ENCODE measurements at regions not wholly inside any gene's neighbourhood (a gene's known extent, or its start where the extent isn't known, plus 50 kb on each side); places are given as distances from the start of the nearest gene placed in this dataset.

DNA sequence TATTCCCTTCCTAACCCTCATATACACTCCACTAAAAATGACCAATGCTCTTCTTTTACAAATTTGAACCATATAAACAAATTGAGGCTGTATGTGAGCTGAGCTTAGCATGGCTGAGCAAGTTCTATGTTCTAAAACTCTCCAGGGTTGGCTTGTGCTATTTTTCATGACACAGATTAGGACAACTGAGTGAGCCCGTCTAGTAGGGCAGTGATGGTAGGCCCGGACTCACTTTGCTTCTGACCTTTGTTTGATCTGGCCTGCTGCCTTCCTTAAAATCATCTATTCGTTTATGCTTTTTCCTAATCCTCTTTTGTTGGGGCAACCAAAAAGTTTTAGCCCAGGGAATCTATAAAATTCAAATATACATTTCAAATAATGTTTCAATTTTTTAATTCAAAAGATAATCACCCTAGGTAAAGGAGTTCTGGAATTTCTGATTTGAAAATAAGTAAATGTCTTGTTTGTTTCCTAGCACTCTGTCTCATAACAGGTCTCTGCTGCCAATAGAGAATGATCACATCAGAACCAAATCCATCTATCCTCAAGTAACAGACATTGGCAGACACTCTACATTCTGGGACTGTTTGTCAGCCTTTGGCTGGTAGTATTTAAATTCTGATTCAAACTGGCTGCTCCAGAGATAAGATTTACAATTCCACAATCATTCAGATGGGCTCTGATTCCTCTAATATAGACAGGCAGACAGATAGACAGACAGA lies 217.0 kb upstream of the TARS1 start:
- no peak overlapping the region for H3K9ac ChIP-seq (ENCODE audit: low read depth, low read length)
- peaks cover 10% of the 10 kb centered on the region for H3K4me1 ChIP-seq (ENCODE audit: insufficient read depth, low read length)
- H3K27ac ChIP-seq (ENCODE audit: low read length): no peak overlapping the region
- no peak overlapping the region for H3K4me3 ChIP-seq (ENCODE audit: low read length)
- no peaks in the 10 kb centered on the region for H3K36me3 ChIP-seq (ENCODE audit: insufficient read depth, low read depth, low read length)
- H3K27me3 ChIP-seq (ENCODE audit: insufficient read depth, low read length): no peaks in the 10 kb centered on the region
- no peaks in the 10 kb centered on the region for H3K9me3 ChIP-seq (ENCODE audit: insufficient read depth, low read depth, low read length)

DNA sequence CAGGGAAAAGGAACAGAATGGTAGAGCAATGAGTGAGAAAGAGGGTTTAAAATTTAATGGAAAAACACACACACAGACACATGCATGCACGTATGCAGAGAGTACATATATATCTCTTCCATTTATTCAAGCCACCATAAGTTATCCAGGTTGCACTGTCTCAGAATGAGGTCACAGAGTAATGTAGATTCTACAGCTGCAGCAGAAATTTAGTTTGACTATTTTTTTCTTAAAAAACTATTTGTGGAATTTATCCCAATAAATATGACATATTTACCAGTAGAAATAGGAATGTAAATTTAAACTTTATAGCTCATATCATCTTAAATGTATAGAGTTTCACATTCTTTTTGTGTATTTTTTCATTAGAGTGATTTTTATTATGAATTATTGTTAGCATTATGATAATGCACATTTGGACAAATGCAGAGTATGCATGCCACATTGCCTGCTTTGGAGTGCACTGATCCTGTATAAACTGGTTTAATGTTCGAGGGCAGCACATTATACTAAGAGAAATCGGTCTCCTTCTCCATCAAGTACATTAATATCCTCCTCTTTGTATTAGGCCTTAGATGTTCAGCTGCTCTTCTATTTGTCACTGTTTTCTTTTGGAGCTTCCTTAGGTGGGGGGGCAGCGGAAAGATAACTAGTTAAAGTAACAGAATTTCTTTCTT lies 216.3 kb upstream of the TARS1 start:
- H3K9ac ChIP-seq (ENCODE audit: low read depth, low read length): no peak overlapping the region
- H3K4me1 ChIP-seq (ENCODE audit: insufficient read depth, low read length): peaks cover 10% of the 10 kb centered on the region
- H3K27ac ChIP-seq (ENCODE audit: low read length): no peak overlapping the region
- H3K4me3 ChIP-seq (ENCODE audit: low read length): no peak overlapping the region
- no peaks in the 10 kb centered on the region for H3K9me3 ChIP-seq (ENCODE audit: insufficient read depth, low read depth, low read length)
- H3K36me3 ChIP-seq (ENCODE audit: insufficient read depth, low read depth, low read length): no peaks in the 10 kb centered on the region
- no peaks in the 10 kb centered on the region for H3K27me3 ChIP-seq (ENCODE audit: insufficient read depth, low read length)

GRCh38 chr5:33227247-33227646 lies 213.5 kb upstream of the TARS1 start:
- Histone ChIP-seq H3K9ac (ENCODE audit: low read depth, low read length) (no peak overlapping the region), H3K27me3 (ENCODE audit: insufficient read depth, low read length) (no peaks in the 10 kb centered on the region), H3K9me3 (ENCODE audit: insufficient read depth, low read depth, low read length) (no peaks in the 10 kb centered on the region), H3K36me3 (ENCODE audit: insufficient read depth, low read depth, low read length) (no peaks in the 10 kb centered on the region), H3K4me1 (ENCODE audit: insufficient read depth, low read length) (peaks cover 10% of the 10 kb centered on the region), H3K4me3 (ENCODE audit: low read length) (no peak overlapping the region), H3K27ac (ENCODE audit: low read length) (no peak overlapping the region)

DNA sequence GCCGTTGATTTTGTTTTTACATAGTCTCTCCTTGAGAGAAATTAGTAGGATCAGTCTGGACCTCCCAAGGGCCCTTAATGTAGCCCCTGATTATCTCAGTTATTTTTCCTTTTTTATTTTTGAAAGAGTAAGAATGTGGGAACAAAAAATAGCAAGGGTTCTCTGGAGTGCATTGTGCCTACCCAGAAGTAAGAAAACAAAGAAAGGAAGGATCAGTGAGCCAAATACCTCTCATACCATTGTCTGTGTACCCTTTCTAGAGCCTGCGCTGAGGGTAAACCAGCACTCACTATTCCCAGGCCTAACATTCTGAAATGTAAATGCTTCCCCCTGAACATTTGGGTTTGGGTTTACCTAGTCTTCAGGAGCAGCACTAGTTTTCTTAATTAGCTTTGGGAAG lies 213.0 kb upstream of the TARS1 start:
- no peaks in the 10 kb centered on the region for H3K27me3 ChIP-seq (ENCODE audit: insufficient read depth, low read length)
- no peaks in the 10 kb centered on the region for H3K9me3 ChIP-seq (ENCODE audit: insufficient read depth, low read depth, low read length)
- no peak overlapping the region for H3K9ac ChIP-seq (ENCODE audit: low read depth, low read length)
- H3K27ac ChIP-seq (ENCODE audit: low read length): no peak overlapping the region
- H3K4me1 ChIP-seq (ENCODE audit: insufficient read depth, low read length): peaks cover 10% of the 10 kb centered on the region
- H3K36me3 ChIP-seq (ENCODE audit: insufficient read depth, low read depth, low read length): no peaks in the 10 kb centered on the region
- no peak overlapping the region for H3K4me3 ChIP-seq (ENCODE audit: low read length)

DNA sequence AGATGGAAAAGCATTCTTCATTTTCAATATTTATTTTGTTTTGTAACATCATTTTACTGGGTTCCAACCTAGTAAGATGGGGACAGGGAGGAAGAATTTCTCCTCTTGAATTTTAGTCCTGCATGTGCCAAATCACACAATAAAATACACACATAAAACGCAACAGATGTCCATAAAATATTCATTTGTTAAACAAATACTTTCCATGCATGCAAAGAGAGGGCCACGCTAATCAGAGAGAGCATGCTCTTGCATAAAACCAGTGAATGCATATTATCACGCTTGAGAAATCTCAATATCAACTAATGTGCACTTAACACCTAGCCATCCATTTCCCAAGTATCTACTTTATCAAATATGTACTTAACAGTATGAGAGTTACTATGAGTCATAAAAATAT lies 212.6 kb upstream of the TARS1 start:
- Histone ChIP-seq H3K27ac (ENCODE audit: low read length) (no peak overlapping the region), H3K36me3 (ENCODE audit: insufficient read depth, low read depth, low read length) (no peaks in the 10 kb centered on the region), H3K27me3 (ENCODE audit: insufficient read depth, low read length) (no peaks in the 10 kb centered on the region), H3K4me3 (ENCODE audit: low read length) (no peak overlapping the region), H3K4me1 (ENCODE audit: insufficient read depth, low read length) (peaks cover 10% of the 10 kb centered on the region), H3K9me3 (ENCODE audit: insufficient read depth, low read depth, low read length) (no peaks in the 10 kb centered on the region), H3K9ac (ENCODE audit: low read depth, low read length) (no peak overlapping the region)

- H3K4me3 ChIP-seq (ENCODE audit: low read length): no peak overlapping the region
- H3K4me1 ChIP-seq (ENCODE audit: insufficient read depth, low read length): peaks cover 10% of the 10 kb centered on the region
- no peak overlapping the region for H3K9ac ChIP-seq (ENCODE audit: low read depth, low read length)
- H3K27ac ChIP-seq (ENCODE audit: low read length): no peak overlapping the region
- no peaks in the 10 kb centered on the region for H3K36me3 ChIP-seq (ENCODE audit: insufficient read depth, low read depth, low read length)
- H3K27me3 ChIP-seq (ENCODE audit: insufficient read depth, low read length): no peaks in the 10 kb centered on the region
- no peaks in the 10 kb centered on the region for H3K9me3 ChIP-seq (ENCODE audit: insufficient read depth, low read depth, low read length)
These were observed 211.5 kb upstream of the TARS1 start for GRCh38 chr5:33229216-33229615.

DNA sequence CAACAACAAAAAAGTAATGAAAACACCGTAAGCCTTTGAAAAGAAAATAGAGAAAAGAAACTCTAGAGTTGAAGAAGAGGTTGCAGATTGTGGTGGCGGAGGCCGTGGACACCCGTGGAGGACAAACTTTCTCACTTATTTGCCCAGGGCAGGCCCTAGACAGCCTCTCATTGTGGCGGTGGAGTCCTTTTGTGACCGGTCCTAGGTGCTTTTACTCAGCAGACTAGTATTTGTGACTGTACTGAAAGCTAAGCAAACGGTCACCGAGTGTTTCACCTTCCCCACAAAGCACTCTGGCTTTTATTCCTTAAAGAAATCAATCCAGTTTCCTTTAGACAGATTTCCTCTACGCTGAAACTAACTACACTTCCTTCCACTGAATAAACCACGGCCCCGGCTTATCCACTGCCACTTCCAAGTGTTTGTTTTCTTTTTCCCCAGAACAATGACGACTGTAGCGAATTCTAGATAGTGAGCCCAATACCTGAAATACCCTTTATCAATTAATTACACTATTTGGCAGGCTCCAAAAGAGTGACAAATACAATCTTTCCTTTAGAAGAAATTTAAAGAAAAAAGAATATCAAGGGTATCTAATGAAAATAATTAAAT lies 210.2 kb upstream of the TARS1 start:
- H3K4me1 ChIP-seq (ENCODE audit: insufficient read depth, low read length): peaks cover 10% of the 10 kb centered on the region
- H3K4me3 ChIP-seq (ENCODE audit: low read length): no peak overlapping the region
- H3K36me3 ChIP-seq (ENCODE audit: insufficient read depth, low read depth, low read length): no peaks in the 10 kb centered on the region
- H3K9me3 ChIP-seq (ENCODE audit: insufficient read depth, low read depth, low read length): no peaks in the 10 kb centered on the region
- H3K27ac ChIP-seq (ENCODE audit: low read length): no peak overlapping the region
- H3K27me3 ChIP-seq (ENCODE audit: insufficient read depth, low read length): no peaks in the 10 kb centered on the region
- H3K9ac ChIP-seq (ENCODE audit: low read depth, low read length): no peak overlapping the region

- H3K27ac ChIP-seq (ENCODE audit: low read length): no peak overlapping the region
- H3K9ac ChIP-seq (ENCODE audit: low read depth, low read length): no peak overlapping the region
- no peaks in the 10 kb centered on the region for H3K27me3 ChIP-seq (ENCODE audit: insufficient read depth, low read length)
- no peaks in the 10 kb centered on the region for H3K36me3 ChIP-seq (ENCODE audit: insufficient read depth, low read depth, low read length)
- H3K4me1 ChIP-seq (ENCODE audit: insufficient read depth, low read length): peaks cover 10% of the 10 kb centered on the region
- H3K4me3 ChIP-seq (ENCODE audit: low read length): no peak overlapping the region
- H3K9me3 ChIP-seq (ENCODE audit: insufficient read depth, low read depth, low read length): no peaks in the 10 kb centered on the region
These were observed 209.5 kb upstream of the TARS1 start for GRCh38 chr5:33231214-33231710.

- Histone ChIP-seq H3K4me3 (ENCODE audit: low read length) (no peak overlapping the region), H3K27me3 (ENCODE audit: insufficient read depth, low read length) (no peaks in the 10 kb centered on the region), H3K36me3 (ENCODE audit: insufficient read depth, low read depth, low read length) (no peaks in the 10 kb centered on the region), H3K9ac (ENCODE audit: low read depth, low read length) (no peak overlapping the region), H3K4me1 (ENCODE audit: insufficient read depth, low read length) (peaks cover 10% of the 10 kb centered on the region), H3K27ac (ENCODE audit: low read length) (no peak overlapping the region), H3K9me3 (ENCODE audit: insufficient read depth, low read depth, low read length) (no peaks in the 10 kb centered on the region)
These were observed 208.8 kb upstream of the TARS1 start for GRCh38 chr5:33231935-33232334.

DNA sequence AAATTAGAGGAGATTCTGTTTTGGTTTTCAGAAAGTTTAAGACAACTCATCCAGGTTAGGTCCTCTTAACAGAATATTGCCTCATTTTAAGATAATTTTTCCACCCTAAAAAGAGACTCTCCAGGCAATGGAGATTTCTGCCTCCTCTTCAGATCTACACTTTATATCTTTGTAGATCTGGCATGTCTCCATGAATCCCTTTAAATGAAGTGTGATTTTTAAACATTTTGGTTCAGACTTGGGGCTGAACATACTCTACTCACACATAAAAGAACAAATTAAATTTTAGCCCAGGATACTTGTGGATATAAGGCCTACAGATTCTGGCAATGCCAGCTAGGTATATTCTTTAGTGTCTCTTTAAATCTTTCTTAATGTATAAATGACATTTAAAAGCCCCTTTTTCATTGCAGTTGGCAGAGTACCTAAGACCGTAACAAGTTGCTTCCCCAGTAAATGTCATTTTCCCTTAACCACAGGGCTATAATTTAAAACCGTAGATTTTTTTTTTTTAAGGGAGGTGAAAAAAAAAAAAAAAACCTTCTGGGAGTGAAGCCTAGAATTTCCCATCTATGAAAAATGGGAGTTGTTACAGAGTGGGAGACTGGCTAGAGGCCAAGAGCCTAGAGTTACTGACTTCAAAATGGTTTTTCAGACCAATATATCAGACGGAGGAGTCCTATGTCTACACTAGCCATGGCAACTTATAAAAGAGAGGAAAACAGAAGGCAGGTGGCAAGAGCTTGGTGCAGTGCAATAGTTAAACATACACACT lies 207.8 kb upstream of the TARS1 start:
- Histone ChIP-seq H3K4me1 (ENCODE audit: insufficient read depth, low read length) (peaks cover under 1% of the 10 kb centered on the region; the same call in 1 of the 2 replicates), H3K27me3 (ENCODE audit: insufficient read depth, low read length) (no peaks in the 10 kb centered on the region), H3K9me3 (ENCODE audit: insufficient read depth, low read depth, low read length) (no peaks in the 10 kb centered on the region)

DNA sequence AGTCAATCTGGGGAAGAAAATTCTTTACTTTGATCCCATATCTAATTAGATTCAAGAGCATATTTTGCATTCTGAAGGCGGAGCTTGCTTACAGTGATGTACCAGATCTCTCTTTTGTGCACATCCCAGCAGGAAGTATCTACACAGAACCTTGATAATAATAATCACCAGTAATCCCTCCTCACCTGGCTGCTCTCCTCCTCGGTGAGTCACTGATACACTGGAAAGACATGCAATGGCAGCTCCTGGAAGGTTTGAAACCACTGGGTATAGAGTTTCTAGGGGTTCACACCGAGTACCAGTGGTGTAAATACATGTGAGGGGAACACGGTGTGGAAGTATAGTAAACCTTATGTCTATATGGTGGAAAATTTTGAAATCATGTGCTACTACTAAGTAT lies 205.5 kb upstream of the TARS1 start:
- Histone ChIP-seq H3K9me3 (ENCODE audit: insufficient read depth, low read depth, low read length) (no peaks in the 10 kb centered on the region), H3K9ac (ENCODE audit: low read depth, low read length) (no peak overlapping the region), H3K36me3 (ENCODE audit: insufficient read depth, low read depth, low read length) (no peaks in the 10 kb centered on the region), H3K27ac (ENCODE audit: low read length) (no peak overlapping the region), H3K27me3 (ENCODE audit: insufficient read depth, low read length) (no peaks in the 10 kb centered on the region), H3K4me1 (ENCODE audit: insufficient read depth, low read length) (no peaks in the 10 kb centered on the region), H3K4me3 (ENCODE audit: low read length) (no peak overlapping the region)

More for the DNA sequence above, 207.8 kb upstream of the TARS1 start:
- Histone ChIP-seq H3K9ac (ENCODE audit: low read depth, low read length) (no peak overlapping the region), H3K36me3 (ENCODE audit: insufficient read depth, low read depth, low read length) (no peaks in the 10 kb centered on the region), H3K27ac (ENCODE audit: low read length) (no peak overlapping the region), H3K4me3 (ENCODE audit: low read length) (no peak overlapping the region)
